IPS-18c (cell line): ENCODE measurements at regions not wholly inside any gene's neighbourhood (a gene's known extent, or its start where the extent isn't known, plus 50 kb on each side); places are given as distances from the start of the nearest gene placed in this dataset.

Experiments
- H3K4me3 ChIP-seq: 2 replicates; pipeline ENCODE4 v1.7.0; 2013; ENCODE audit warnings: low read depth, mild to moderate bottlenecking, low read length, moderate library complexity; ENCODE audit not compliant: insufficient read depth
- H3K9me3 ChIP-seq: one replicate; pipeline ENCODE4 v1.6.1; 2013; ENCODE audit warnings: mild to moderate bottlenecking, low read length, moderate library complexity; ENCODE audit not compliant: control insufficient read depth, insufficient read depth

GRCh38 chr14:97180304-97181200 is 383.4 kb downstream of the VRK1 start:
- no peak overlapping the region for H3K4me3 ChIP-seq
- no peaks in the 10 kb centered on the region for H3K9me3 ChIP-seq

GRCh38 chr14:97185186-97185585 is 388.0 kb downstream of the VRK1 start:
- Histone ChIP-seq H3K9me3 (no peaks in the 10 kb centered on the region), H3K4me3 (no peak overlapping the region)

- H3K9me3 ChIP-seq, result no peaks in the 10 kb centered on the region
- H3K4me3 ChIP-seq, result no peak overlapping the region
Observed at GRCh38 chr14:97187916-97188315, 390.7 kb downstream of the VRK1 start.

- H3K9me3 ChIP-seq, result no peaks in the 10 kb centered on the region
- H3K4me3 ChIP-seq, result no peak overlapping the region
Observed at GRCh38 chr14:97196336-97196735, 399.2 kb downstream of the VRK1 start.

DNA sequence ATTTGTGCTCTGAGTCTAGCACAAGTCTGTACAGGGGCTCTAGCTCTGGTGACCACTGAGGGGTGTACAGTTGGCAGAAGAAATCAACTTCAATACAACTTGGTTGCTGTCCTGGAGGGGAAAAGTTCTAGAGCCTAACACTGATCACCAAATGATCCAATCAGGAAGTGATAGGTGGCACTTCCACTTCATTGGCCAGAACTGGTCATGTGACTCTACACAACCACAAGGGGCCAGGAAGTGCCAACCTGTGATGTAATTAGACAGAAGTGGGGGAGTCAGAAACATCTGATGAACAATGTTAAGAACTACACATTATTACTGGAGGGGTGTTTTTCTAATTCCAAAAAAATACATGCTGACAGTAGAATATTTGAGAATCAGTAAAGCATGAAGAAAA is 401.6 kb downstream of the VRK1 start:
- Histone ChIP-seq H3K4me3 (no peak overlapping the region), H3K9me3 (no peaks in the 10 kb centered on the region)

DNA sequence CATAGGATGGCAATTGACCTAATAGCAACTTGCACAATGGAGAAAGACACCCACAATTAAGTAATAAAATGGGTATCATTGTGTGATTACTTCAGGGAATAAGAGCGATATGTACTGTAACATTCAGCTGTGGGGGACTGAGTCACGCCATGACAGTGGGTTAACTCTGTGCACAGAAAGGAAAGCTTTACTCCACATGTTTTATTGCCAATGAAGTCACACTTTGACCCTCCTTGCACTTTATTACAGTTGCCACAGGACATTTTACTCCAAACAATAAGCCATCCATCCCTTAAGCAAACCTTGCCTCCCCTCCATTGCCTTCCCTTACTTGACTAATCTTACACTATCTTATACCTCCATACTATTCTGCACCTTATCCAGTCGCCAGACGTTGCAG is 403.1 kb downstream of the VRK1 start:
- no peak overlapping the region for H3K4me3 ChIP-seq
- no peaks in the 10 kb centered on the region for H3K9me3 ChIP-seq

DNA sequence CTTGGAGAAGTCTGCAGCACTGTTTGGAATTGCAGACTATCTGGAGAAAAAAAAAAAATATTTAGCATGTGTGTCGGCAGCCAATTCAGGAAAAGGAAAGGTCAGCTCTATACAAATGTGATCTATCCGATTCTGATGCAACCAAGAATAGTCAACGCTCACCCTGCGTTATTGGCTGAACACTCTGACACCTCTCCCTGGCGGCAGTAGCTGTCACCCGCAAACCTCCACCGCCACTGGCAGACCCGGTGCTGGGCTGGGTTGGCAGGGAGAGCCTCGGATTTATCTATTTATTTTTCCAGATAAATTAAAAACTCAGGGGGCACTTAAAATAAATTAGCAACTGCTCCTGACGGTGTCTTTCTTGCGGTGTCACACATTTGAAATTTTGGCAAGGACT is 409.7 kb downstream of the VRK1 start:
- Histone ChIP-seq H3K4me3 (no peak overlapping the region), H3K9me3 (no peaks in the 10 kb centered on the region)

DNA sequence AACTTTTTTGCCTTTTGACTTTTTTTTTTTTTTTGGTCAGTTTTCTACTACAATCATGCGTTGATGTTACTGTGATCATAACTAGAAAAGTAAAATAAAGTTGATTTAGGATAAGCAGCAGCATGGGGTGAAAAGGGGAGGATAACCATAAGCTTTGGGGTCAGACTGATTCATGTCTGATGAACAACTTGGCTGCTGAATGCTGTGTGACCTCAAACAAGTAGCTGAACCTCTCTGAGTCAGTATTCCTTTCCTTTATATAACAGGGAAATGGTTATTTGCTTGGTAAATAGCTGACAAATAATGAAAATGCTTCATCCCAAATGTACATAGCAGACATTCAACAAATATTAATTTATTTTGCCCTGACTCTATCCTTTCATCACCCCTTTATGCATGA is 413.0 kb downstream of the VRK1 start:
- Histone ChIP-seq H3K9me3 (no peaks in the 10 kb centered on the region), H3K4me3 (no peak overlapping the region)

- Histone ChIP-seq H3K4me3 (no peak overlapping the region), H3K9me3 (no peaks in the 10 kb centered on the region)
Observed at GRCh38 chr14:97212399-97212798, 415.2 kb downstream of the VRK1 start.

DNA sequence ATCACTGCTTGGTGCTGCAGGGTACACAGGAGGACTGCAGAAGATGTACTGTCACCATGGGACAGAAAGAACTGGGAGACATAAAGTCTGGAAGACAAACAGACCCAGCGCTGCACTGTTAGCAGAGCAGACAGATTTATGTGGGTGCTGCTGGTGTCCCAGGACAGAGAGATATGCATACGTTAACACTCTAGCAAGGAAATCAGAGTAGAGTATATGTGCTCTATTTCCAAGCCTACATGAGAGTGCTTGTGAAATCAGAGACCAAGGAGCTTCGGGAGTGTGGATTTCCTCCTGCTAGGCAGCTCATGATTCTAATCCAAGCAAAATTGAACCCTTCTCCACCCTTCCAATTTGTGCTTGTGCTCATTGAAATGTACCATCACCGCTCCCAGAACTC is 416.5 kb downstream of the VRK1 start:
- Histone ChIP-seq H3K4me3 (no peak overlapping the region), H3K9me3 (no peaks in the 10 kb centered on the region)

- no peaks in the 10 kb centered on the region for H3K9me3 ChIP-seq
- no peak overlapping the region for H3K4me3 ChIP-seq
Observed at GRCh38 chr14:97215263-97215969, 418.2 kb downstream of the VRK1 start.

GRCh38 chr14:97217111-97217885 is 420.1 kb downstream of the VRK1 start:
- no peak overlapping the region for H3K4me3 ChIP-seq
- H3K9me3 ChIP-seq, result peaks cover 1% of the 10 kb centered on the region

GRCh38 chr14:97218274-97218673 is 421.1 kb downstream of the VRK1 start:
- Histone ChIP-seq H3K4me3 (peak overlapping the region; percentile 59), H3K9me3 (peaks cover 2% of the 10 kb centered on the region)

DNA sequence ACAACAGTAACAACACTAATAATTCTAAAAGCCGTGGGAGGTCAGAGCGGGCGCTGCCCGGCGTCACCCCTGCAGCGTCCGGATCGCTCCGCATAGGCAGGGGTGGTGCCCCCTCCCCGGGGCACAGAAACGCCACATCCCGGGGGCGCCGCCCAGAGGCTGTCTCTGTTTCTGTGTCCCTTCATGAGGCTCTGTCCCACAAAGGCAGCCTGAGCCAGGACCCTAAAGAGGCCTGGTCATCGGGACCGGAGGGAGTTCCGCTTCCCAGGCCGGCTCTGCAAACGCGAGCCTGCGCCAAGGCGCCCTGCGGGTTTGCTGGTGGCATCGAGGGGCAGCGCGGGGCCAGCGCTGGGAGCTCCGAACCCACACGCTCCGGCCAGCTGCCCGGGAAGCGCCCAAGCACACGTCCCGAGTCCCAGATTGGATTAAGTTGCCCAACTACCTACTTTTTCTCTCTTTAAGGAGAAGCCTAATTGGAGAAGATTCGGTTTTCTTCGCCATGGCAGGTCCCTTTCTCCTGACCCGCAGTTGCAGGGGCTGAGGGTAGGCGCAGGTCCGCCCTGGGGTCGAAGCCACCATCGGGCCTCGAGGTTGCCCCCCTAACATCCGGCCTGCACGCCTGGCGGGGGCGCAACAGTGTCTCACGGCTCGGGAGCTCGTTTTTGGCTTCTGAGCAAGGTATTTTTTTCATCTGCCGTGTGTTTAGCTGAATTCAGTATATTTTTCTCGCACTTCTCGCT is 421.7 kb downstream of the VRK1 start:
- H3K4me3 ChIP-seq, result peak overlapping the region; percentile 59
- H3K9me3 ChIP-seq, result peaks cover 2% of the 10 kb centered on the region

GRCh38 chr14:97219431-97220017 is 422.3 kb downstream of the VRK1 start:
- Histone ChIP-seq H3K9me3 (peaks cover 2% of the 10 kb centered on the region), H3K4me3 (peak overlapping the region; percentile 59)

DNA sequence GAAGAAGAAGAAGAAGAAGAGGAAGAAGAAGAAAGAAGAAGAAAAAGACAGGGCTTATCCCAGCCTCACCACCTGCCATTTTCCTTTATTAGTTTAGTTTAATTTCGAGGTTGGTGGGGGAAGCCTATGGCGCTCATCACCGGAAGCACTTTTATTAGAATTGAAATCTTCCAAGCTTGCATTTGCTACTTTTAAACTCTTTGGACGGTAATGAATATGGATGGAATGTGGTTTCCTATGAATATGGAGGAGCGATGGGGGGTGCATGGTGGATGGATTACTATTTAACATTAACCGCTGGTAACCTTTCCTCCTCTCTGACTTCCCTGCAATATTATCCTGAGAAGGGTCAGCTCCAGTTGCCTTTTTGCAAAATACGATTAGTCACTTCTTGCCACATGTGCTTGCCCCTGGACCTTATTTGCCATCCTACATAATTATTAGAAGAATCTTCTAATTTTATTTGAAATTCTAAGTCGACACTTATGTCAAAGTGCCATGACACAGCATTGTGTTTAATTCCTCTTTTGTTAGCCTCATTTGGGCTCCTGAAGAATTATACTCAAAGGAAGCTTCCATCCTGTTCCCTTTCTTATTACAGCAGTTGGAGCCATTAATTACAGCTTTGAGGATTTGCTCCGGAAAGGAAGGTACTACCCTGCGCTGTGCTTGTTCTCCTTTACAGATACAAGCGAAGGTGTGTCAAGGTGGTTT is 424.5 kb downstream of the VRK1 start:
- peaks cover 2% of the 10 kb centered on the region for H3K9me3 ChIP-seq
- no peak overlapping the region for H3K4me3 ChIP-seq
